Tibial nerve (tissue), 4 donors: ENCODE measurements at regions not wholly inside any gene's neighbourhood (a gene's known extent, or its start where the extent isn't known, plus 50 kb on each side); places are given as distances from the start of the nearest gene placed in this dataset.

Source experiments
- CTCF ChIP-seq, 5 experiments: fragments of 200-600 bp in 3 of 5; fragments of 450-650 bp in 2 of 5; sonication (generic) in 3 of 5; IDR thresholded peaks; one replicate each; pipeline ENCODE4 v1.5.1; 2016 to 2019; ENCODE audit warnings: antibody characterized with exemption in 5 of 5, mild to moderate bottlenecking in 3 of 5, moderate library complexity in 2 of 5
- EP300 ChIP-seq, 2 donors: sonication (generic); formaldehyde crosslinking; IDR thresholded peaks; one replicate each; pipeline ENCODE4 v1.6.1; 2017; ENCODE audit warnings: antibody characterized with exemption in 2 of 2, mild to moderate bottlenecking in 1 of 2
- POLR2A ChIP-seq, 2 donors: fragments of 450-650 bp; IDR thresholded peaks; one replicate each; pipeline ENCODE4 v1.6.1; 2017; ENCODE audit warnings: antibody characterized with exemption in 2 of 2, mild to moderate bottlenecking in 2 of 2, moderate library complexity in 2 of 2

GRCh38 chr17:72527789-72528188 lies 407.0 kb downstream of the SOX9 start:
- TF ChIP-seq EP300 (IDR thresholded peaks at IDR 0.05) (no peak), CTCF (IDR thresholded peaks at IDR 0.05) (no peak), POLR2A (IDR thresholded peaks at IDR 0.05) (no peak)
